IPS-18a (cell line): ENCODE measurements at regions not wholly inside any gene's neighbourhood (a gene's known extent, or its start where the extent isn't known, plus 50 kb on each side); places are given as distances from the start of the nearest gene placed in this dataset.
"Not testable (repeated sequence)": the region's sequence is repeated elsewhere in the genome, so short reads cannot be mapped to it uniquely, and the experiment has no call there.

Experiments used
- H3K27ac ChIP-seq: one replicate; pipeline ENCODE4 v1.5.1; 2013; ENCODE audit warnings: low read length
- H3K27me3 ChIP-seq: one replicate; pipeline ENCODE4 v1.6.1; 2013; ENCODE audit warnings: mild to moderate bottlenecking, low read length; ENCODE audit not compliant: control insufficient read depth, insufficient read depth
- H3K36me3 ChIP-seq: one replicate; pipeline ENCODE4 v1.6.1; 2013; ENCODE audit warnings: low read depth, low read length; ENCODE audit not compliant: control insufficient read depth
- H3K4me1 ChIP-seq: one replicate; pipeline ENCODE4 v1.6.1; 2013; ENCODE audit warnings: low read depth, low read length; ENCODE audit not compliant: control insufficient read depth
- H3K4me3 ChIP-seq: one replicate; pipeline ENCODE4 v1.5.1; 2013; ENCODE audit warnings: low read length
- H3K9ac ChIP-seq: one replicate; pipeline ENCODE4 v1.6.1; 2013; ENCODE audit warnings: mild to moderate bottlenecking, low read length, moderate library complexity
- H3K9me3 ChIP-seq: one replicate; pipeline ENCODE4 v1.6.1; 2013; ENCODE audit warnings: low read depth, low read length; ENCODE audit not compliant: control insufficient read depth

DNA sequence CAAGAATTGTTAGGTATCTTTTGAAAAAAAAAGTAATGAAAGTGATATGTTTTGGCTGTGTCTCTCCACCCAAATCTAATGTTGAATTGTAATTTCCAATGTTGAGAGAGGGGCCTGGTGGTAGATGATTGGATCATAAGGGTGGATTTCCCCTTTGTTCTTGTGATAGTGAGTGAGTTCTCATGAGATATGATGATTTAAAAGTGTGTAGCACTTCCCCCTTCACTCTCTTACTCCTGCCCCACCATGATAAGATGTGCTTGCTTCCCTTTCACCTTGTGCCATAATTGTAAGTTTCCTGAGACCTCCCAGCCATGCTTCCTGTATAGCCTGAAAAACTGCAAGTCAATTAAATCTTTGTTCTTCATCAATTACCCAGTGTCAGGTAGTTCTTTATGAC lies 70.7 kb downstream of the XCL2 start:
- no peak overlapping the region for H3K9ac ChIP-seq
- H3K27ac ChIP-seq: no peak overlapping the region
- H3K4me3 ChIP-seq: no peak overlapping the region
- no peaks in the 10 kb centered on the region for H3K36me3 ChIP-seq
- no peaks in the 10 kb centered on the region for H3K27me3 ChIP-seq
- H3K9me3 ChIP-seq: no peaks in the 10 kb centered on the region
- no peaks in the 10 kb centered on the region for H3K4me1 ChIP-seq

DNA sequence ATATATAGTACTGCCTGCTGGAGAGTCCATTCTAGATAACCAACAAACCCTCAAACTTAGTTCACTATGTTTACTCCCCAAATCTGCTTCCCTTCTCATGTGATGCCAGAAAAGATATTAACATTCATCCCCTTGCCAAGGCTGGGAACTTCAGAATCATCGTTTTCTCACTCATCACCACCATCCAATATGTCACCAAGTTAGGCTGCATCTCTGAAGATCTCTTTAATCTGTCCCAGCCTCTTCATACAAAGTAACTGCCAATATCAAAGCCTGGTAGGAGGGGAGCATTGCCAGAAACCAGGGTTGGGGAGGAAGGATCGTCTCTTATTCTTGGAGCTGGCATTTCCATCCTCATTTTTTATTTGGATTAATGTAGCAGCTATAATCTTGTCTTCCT lies 71.6 kb downstream of the XCL2 start:
- H3K36me3 ChIP-seq: no peaks in the 10 kb centered on the region

DNA sequence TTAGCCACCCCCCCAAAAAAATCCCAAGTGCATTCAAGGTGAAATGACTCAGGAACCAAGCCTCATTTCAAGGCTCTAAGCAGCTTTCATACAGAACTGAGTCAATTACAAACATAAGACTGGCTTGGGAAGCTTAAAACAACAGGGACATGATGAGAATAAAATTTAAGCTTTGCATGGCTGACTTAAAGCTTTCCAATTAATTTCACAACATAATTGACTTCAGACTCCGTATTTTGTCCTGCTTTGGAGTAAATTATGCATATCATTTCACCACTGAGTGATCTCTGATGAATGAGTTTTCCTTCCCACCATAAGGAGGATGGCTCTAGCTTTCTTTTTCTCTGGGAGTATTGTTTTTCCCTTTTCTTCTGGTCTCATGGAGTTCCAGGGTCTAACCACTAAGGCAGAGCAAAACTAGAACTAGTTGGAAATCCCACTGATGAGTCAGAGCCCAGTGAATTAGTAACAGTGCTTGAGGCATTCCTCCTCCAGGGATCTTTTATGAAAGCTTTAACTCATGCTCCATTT lies 72.8 kb downstream of the XCL2 start:
- H3K27ac ChIP-seq: no peak overlapping the region
- H3K9me3 ChIP-seq: no peaks in the 10 kb centered on the region

More for the DNA sequence above, 71.6 kb downstream of the XCL2 start:
- no peak overlapping the region for H3K9ac ChIP-seq
- no peaks in the 10 kb centered on the region for H3K4me1 ChIP-seq
- no peak overlapping the region for H3K27ac ChIP-seq
- no peaks in the 10 kb centered on the region for H3K9me3 ChIP-seq
- H3K27me3 ChIP-seq: no peaks in the 10 kb centered on the region
- no peak overlapping the region for H3K4me3 ChIP-seq

DNA sequence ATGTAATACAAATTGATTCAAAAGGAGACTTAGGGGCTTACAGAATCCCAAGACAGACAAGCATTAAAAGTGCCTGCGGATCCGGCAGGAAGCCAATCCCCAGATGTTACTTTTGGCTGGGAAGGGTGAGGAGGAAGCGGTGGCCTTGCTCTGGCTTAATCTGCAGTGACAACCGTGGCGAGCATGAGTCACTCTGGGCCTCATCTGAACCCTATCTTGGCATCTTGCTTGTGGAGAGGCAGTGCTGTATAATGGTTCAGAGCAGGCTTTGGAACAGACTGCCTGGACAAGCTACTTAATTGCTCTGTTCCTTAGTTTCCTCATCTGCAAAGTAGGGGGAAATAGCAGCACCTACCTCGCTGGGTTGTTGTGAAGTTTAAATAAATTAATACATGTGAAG lies 74.1 kb downstream of the XCL2 start:
- no peak overlapping the region for H3K27ac ChIP-seq
- no peak overlapping the region for H3K9ac ChIP-seq
- H3K4me3 ChIP-seq: no peak overlapping the region

More for the DNA sequence above, 72.8 kb downstream of the XCL2 start:
- Histone ChIP-seq H3K36me3 (no peaks in the 10 kb centered on the region), H3K4me1 (no peaks in the 10 kb centered on the region), H3K9ac (no peak overlapping the region), H3K4me3 (no peak overlapping the region), H3K27me3 (no peaks in the 10 kb centered on the region)

DNA sequence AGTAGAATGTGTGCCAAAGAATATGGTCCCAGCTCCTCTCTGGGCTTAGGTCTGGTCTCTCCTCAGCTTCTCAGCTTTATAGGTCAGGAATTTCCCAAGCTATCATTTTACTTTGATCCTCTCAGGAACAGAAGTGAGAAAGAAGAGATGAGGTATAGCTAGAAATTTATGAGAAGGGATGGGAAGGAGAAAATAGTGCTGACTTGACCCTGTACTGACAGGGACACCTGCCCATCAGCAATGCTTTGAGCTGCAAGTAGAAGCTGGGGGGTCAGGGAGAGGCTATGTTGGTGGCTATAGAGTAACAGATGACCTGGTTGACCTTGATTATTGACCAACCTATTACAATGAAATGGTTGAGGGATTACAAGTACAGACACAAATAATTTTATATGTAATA lies 75.0 kb downstream of the XCL2 start:
- Histone ChIP-seq H3K27ac (no peak overlapping the region), H3K36me3 (no peaks in the 10 kb centered on the region), H3K27me3 (no peaks in the 10 kb centered on the region), H3K9me3 (no peaks in the 10 kb centered on the region), H3K4me1 (no peaks in the 10 kb centered on the region), H3K9ac (no peak overlapping the region), H3K4me3 (no peak overlapping the region)

More for the DNA sequence above, 74.1 kb downstream of the XCL2 start:
- Histone ChIP-seq H3K27me3 (no peaks in the 10 kb centered on the region), H3K36me3 (no peaks in the 10 kb centered on the region), H3K4me1 (no peaks in the 10 kb centered on the region), H3K9me3 (no peaks in the 10 kb centered on the region)

DNA sequence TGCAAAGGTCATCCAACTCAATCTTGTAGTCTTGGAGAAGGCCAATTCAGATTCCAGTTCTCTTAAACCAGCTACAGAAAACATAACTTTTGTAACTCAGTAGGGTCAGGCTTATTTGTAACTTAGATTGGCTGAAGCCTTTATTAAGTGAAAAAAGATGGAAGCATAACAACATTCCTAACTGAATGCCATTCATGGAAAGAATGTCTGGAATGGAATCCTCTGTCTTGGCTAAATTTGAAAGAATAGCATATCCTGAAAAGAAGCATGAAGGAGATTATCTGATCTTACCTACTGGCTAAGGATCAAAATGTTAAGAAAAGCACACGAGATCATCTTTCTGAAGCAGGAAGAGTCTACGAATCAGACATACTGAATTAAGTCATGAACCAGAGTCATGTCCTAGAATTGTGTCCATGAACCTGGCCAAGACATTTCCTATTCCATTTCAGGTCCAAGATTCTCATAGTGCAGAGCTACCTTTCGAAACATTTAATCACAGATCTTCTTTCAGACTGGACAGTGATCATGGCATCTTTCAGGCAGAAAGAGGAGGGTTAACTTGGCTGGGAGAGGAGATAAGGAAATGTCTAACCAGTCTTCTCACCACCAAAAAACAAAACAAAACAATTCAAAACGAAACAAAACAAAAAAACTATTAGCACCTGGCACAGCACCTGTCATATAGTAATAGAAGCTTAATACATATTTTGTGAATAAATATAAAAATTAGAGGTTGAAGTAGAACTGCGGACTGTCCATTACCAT lies 75.6 kb downstream of the XCL2 start:
- Histone ChIP-seq H3K9me3 (no peaks in the 10 kb centered on the region), H3K27ac (no peak overlapping the region), H3K4me1 (no peaks in the 10 kb centered on the region), H3K27me3 (no peaks in the 10 kb centered on the region), H3K4me3 (no peak overlapping the region), H3K9ac (no peak overlapping the region), H3K36me3 (no peaks in the 10 kb centered on the region)

DNA sequence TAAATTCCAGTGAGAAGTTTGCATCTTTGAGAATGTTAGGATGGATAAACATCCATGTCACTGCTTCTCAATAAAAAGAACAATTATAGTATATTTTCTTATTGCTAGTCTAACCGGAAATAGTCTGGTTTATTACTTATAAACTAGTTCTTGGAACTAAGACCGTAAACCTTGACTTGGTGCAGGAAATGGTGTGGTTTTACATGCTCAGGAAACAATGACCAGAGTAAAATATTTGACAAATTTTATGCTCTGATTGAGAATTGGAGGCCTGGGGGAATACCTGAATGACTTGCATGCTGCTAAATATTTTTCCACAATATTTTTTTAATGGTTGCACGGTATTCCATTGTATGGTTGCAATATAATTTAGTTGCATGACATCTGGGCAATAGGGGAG lies 76.3 kb downstream of the XCL2 start:
- Histone ChIP-seq H3K4me3 (no peak overlapping the region), H3K9ac (no peak overlapping the region), H3K27ac (no peak overlapping the region)

DNA sequence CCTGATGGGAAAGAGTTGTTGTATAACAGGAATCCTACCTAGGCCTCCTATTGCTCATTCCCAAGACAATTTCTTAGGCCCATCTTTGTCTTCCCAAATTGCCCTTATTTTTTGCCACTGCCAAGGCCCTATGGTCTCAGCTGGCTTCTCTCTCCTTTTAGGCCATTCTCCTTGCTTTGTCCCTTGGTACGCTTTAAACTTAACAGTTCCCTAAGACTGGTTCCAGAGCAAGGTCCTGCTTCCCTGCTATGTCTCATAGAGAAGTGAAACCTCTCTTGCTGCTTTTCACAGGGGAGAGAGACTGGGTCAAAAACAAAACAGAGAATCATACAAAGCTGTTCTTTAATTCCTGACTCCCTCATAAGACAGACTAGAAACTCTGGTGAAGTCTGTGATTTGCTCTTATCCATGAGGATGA lies 77.1 kb downstream of the XCL2 start:
- H3K27me3 ChIP-seq: no peaks in the 10 kb centered on the region
- H3K27ac ChIP-seq: no peak overlapping the region
- H3K9me3 ChIP-seq: no peaks in the 10 kb centered on the region
- H3K4me1 ChIP-seq: no peaks in the 10 kb centered on the region
- H3K9ac ChIP-seq: no peak overlapping the region
- no peaks in the 10 kb centered on the region for H3K36me3 ChIP-seq
- H3K4me3 ChIP-seq: no peak overlapping the region

More for the DNA sequence above, 76.3 kb downstream of the XCL2 start:
- Histone ChIP-seq H3K36me3 (no peaks in the 10 kb centered on the region), H3K4me1 (no peaks in the 10 kb centered on the region), H3K9me3 (no peaks in the 10 kb centered on the region), H3K27me3 (no peaks in the 10 kb centered on the region)

DNA sequence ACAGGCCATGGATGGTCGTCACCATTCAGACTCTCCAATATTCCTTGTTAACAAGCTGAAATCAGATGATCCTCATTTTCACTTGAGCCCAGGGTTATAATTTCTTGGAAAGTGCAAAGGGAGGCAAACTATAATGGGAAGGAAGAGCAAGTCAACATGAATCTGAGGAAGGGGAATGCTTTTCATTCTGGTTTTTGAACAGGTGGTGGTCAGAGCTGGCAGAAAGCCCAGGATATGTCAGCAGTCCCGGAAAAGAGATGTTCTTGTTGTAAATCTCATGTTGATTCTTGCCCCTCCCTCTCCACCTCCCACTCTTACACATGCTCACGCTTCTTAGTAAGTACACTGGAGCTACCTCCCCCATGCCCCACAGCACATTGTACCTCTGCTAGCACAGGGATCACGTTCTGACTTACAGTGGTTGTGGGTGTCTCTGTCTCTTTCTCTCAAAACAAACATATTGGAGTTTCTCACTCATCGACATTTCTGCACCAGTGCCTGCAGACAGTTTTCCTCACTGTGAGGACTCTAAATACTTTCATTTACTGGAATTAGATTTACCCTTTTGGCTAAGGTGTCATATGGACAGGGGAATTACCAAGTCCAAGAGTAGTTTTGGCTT lies 77.6 kb downstream of the XCL2 start:
- Histone ChIP-seq H3K36me3 (no peaks in the 10 kb centered on the region), H3K9ac (no peak overlapping the region), H3K4me3 (no peak overlapping the region), H3K4me1 (no peaks in the 10 kb centered on the region), H3K27me3 (no peaks in the 10 kb centered on the region), H3K27ac (no peak overlapping the region), H3K9me3 (no peaks in the 10 kb centered on the region)

DNA sequence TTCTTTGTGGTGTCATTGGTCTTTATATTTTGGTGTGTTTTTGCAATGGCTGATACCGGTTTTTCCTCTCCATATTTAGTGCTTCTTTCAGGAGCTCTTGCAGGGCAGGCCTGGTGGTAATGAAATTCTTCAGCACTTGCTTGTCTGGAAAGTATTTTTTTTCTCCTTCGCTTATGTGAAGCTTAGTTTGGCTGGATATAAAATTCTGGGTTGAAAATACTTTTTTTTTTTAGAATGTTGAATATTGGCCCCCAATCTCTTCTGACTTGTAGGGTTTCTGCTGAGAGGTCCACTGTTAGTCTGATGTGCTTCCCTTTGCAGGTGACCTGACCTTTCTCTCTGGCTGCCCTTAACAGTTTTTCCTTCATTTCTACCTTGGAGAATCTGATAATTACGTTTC lies 82.7 kb downstream of the XCL2 start:
- H3K4me1 ChIP-seq, H3K27me3 ChIP-seq, H3K9ac ChIP-seq, H3K27ac ChIP-seq, H3K36me3 ChIP-seq, H3K4me3 ChIP-seq, H3K9me3 ChIP-seq: not testable (repeated sequence)

DNA sequence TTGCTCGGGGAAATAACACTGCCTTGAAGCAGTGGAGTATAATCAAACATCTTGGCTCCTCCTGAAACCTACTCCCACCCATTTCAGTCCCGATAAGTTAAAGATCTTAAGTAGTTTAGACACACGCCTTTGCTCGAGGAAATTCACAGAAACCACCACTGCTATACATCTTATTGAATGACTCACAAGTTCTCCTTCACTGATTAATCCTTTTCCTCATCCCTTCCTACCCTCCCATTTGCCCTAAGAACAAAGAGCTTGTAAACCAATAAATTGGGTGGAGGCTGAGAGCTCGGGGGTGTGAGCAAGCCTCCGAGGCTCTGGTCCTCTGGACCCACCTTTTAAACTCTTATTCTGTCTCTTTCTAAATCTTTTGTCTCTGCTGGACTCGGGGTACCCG lies 86.5 kb downstream of the XCL2 start:
- not testable (repeated sequence) for H3K36me3 ChIP-seq, H3K9ac ChIP-seq, H3K4me3 ChIP-seq, H3K27me3 ChIP-seq, H3K4me1 ChIP-seq, H3K9me3 ChIP-seq, H3K27ac ChIP-seq

DNA sequence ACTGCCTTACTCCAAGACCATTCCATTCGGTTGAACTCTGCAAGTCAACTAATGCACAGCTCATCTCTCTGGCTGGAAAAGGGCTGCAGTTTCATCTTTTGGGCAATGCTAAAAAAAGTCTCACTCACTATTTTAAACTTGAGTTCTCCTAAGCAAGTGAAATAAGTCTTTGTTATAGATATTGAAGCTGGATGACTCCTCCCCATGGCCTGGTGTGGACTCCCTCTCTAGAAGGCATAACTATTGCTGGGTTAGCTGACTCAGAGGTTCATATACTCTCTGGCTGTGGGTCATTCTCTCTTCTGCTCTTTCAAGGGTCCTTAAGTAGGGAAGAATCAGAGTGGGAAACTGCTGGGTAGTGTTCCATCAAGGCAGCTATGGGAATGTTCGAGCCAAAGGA lies 88.0 kb downstream of the XCL2 start:
- H3K9ac ChIP-seq: no peak overlapping the region
- H3K4me1 ChIP-seq: no peaks in the 10 kb centered on the region
- H3K27ac ChIP-seq: no peak overlapping the region
- H3K9me3 ChIP-seq: no peaks in the 10 kb centered on the region
- no peaks in the 10 kb centered on the region for H3K27me3 ChIP-seq
- H3K4me3 ChIP-seq: no peak overlapping the region
- no peaks in the 10 kb centered on the region for H3K36me3 ChIP-seq
